Heart right ventricle (tissue), 16 donors: ENCODE measurements at regions not wholly inside any gene's neighbourhood (a gene's known extent, or its start where the extent isn't known, plus 50 kb on each side); places are given as distances from the start of the nearest gene placed in this dataset.

ENCODE experiments used
- ATAC-seq, 8 donors: fragments of 200-7000 bp; cut with Tn5 transposase; one replicate each; pipeline ENCODE4 v1.9.1; 2020; ENCODE audit warnings: mild to moderate bottlenecking in 8 of 8, moderate library complexity in 8 of 8, moderate number of reproducible peaks in 1 of 8
- DNase-seq, 2 donors: peaks; one replicate each; pipeline ENCODE4 v3.0.0-alpha.2; 2020
- H3K27ac ChIP-seq, 10 donors: fragments of 200-600 bp; sonication (generic) in 2 of 10; one replicate each; pipeline versions ENCODE4 v1.5.0 to v1.8.0; 2020 to 2022; ENCODE audit warnings: mild to moderate bottlenecking in 3 of 10
- H3K27me3 ChIP-seq, 7 donors: fragments of 200-600 bp; one replicate each; pipeline ENCODE4 v1.8.0; 2021 to 2022; ENCODE audit warnings: mild to moderate bottlenecking in 2 of 7
- H3K36me3 ChIP-seq, 9 donors: fragments of 200-600 bp; sonication (generic) in 1 of 9; one replicate each; pipeline versions ENCODE4 v1.5.0 to v1.8.0; 2020 to 2022; ENCODE audit warnings: mild to moderate bottlenecking in 2 of 9
- H3K4me1 ChIP-seq, 9 donors: fragments of 200-600 bp; sonication (generic) in 1 of 9; one replicate each; pipeline versions ENCODE4 v1.5.0 to v1.8.0; 2020 to 2022; ENCODE audit warnings: mild to moderate bottlenecking in 4 of 9
- H3K4me3 ChIP-seq, 10 donors: fragments of 200-600 bp; sonication (generic) in 2 of 10; one replicate each; pipeline versions ENCODE4 v1.5.0 to v1.8.0; 2020 to 2022; ENCODE audit warnings: mild to moderate bottlenecking in 7 of 10, moderate library complexity in 2 of 10
- H3K9me3 ChIP-seq, 11 donors: fragments of 200-600 bp in 10 of 11; sonication (generic) in 2 of 11; one replicate each; pipeline versions ENCODE4 v1.5.0 to v1.8.0; 2013 to 2022; ENCODE audit warnings: mild to moderate bottlenecking in 2 of 11, control low read depth in 1 of 11, moderate library complexity in 1 of 11
- WGBS, 2 donors: extraction: QIAGEN DNeasy Blood & Tissue Kit; methylation state at CpG; one replicate each; pipeline ENCODE4 v1.1.7; 2013; ENCODE audit warnings: inconsistent platforms in 1 of 2; 5-methylcytosine and 5-hydroxymethylcytosine counted together
- intact Hi-C, 10 donors: fragments of 100-400 bp; cut with DNase I; formaldehyde crosslinking; loops; one replicate each; pipeline versions ENCODE4 v1.11.1 to v1.14.2; 2022
- TF ChIP-seq, protein P1 (sequence below), 9 donors: fragments of 200-600 bp; sonication (generic) in 2 of 9; IDR thresholded peaks; one replicate each; pipeline versions ENCODE4 v1.5.0 to v1.8.0; 2021 to 2022; ENCODE audit warnings: antibody characterized with exemption in 9 of 9, mild to moderate bottlenecking in 5 of 9, moderate library complexity in 1 of 9
- donor health status: Arrhythmogenic right ventricular cardiomyopathy.
- donor health status: ischemic (EF 13 %, LVEDD 7.1; RV severe dilation, severe dysfunction).
- donor health status: healthy with polysubstance abuse.
- donor health status: DM: no; HTN: yes; CAD: no.
- donor health status: DM: no; HTN: no; CAD: no.
- donor health status: ischemic (EF 25% LVEDD 6.9; RV normal size, moderate dysfunction).
- donor health status: ischemic (EF 25% LVEDD 5.7; RV mildly dilated, moderate dysfunction).
- donor health status: healthy.
- donor health status: DM: yes; HTN: yes; CAD: no.
- donor health status: Ischemic cardiomyopathy.
- donor health status: ischemic (EF 35%, LVEDD 5.7; RV mildly dilated, moderate dysfunction).
- donor health status: nonischemic (EF 11% LVEDD 7.7; RV severe dilation, severe dysfunction).
- donor health status: DM: yes; HTN: yes; CAD: no.
- donor health status: PGD.
- donor health status: ischemic (EF 29% LVEDD 5.4; RV normal size, mild dysfunction).
- donor health status: nonischemic (EF 23%, LVEDD 6.1; RV moderate dilation, normal function).

DNA sequence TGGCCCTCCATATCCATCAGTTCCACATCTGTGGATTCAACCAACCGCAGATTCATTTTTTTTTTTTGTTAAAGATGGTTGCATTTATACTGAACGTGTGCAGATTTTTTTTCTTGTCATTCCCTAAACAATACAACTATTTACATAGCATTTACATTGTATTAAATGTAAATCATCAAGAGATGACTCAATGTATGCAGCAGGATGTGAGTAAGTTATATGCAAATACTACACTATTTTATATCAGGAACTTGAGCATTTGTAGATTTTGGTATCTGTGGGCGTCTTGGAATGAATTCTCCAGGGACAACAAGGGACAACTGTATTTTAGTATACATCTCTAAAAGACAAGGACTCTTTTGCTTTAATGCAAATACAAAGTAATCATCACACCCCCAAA, 299.2 kb upstream of the ZNF608 start:
- Histone ChIP-seq H3K9me3 (no peaks in the 10 kb centered on the region), H3K27ac (no peak overlapping the region), H3K4me1 (peaks cover 4 to 37% (median 30%) of the 10 kb centered on the region in 9 donors), H3K36me3 (no peaks in the 10 kb centered on the region), H3K4me3 (no peak overlapping the region), H3K27me3 (no peaks in the 10 kb centered on the region)
- intact Hi-C loops = loop anchor here in 1 of 10 donors (10.0 kb wide), 1 partner anchor 111 kb away; no protein-coding TSS in a partner anchor
- no peak for DNase-seq
- 86 to 89% methylated on average over 3 of the region's 3 CpGs for WGBS, 2 donors
- TF ChIP-seq, protein P1, sequence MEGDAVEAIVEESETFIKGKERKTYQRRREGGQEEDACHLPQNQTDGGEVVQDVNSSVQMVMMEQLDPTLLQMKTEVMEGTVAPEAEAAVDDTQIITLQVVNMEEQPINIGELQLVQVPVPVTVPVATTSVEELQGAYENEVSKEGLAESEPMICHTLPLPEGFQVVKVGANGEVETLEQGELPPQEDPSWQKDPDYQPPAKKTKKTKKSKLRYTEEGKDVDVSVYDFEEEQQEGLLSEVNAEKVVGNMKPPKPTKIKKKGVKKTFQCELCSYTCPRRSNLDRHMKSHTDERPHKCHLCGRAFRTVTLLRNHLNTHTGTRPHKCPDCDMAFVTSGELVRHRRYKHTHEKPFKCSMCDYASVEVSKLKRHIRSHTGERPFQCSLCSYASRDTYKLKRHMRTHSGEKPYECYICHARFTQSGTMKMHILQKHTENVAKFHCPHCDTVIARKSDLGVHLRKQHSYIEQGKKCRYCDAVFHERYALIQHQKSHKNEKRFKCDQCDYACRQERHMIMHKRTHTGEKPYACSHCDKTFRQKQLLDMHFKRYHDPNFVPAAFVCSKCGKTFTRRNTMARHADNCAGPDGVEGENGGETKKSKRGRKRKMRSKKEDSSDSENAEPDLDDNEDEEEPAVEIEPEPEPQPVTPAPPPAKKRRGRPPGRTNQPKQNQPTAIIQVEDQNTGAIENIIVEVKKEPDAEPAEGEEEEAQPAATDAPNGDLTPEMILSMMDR (IDR thresholded peaks at IDR 0.05) = no peak
- ATAC-seq = no peak

DNA sequence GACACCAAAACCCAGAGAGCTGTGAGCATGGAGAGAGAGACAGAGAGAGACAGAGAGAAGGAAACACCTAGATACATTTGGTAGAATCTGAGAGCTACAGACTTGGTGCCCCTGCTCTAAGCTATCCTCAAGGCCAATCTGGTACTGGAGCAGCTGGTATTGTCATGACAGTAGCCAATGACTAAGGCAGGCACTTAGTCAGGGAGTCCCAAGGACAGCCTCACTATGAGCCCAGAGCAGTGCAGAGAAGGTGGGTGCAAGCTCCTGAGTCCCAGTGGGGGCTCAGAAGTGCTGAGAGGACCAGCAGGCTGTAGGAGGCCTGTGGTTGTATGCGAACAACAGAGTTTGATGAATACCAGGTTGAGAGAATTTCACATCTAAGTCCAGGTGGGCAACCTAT, 300.4 kb upstream of the ZNF608 start:
- Histone ChIP-seq H3K4me3 (no peak overlapping the region), H3K27me3 (no peaks in the 10 kb centered on the region), H3K4me1 (peaks cover 4 to 31% (median 26%) of the 10 kb centered on the region in 9 donors), H3K36me3 (no peaks in the 10 kb centered on the region), H3K9me3 (peaks cover 0 to 4% (median 0%) of the 10 kb centered on the region in 11 donors), H3K27ac (no peak overlapping the region)
- DNase-seq (no peak), ATAC-seq (no peak)
- 95 to 100% methylated on average over 1 of the region's 1 CpG for WGBS, 2 donors
- intact Hi-C loops = loop anchor here in 1 of 10 donors (10.0 kb wide), 1 partner anchor 112 kb away; no protein-coding TSS in a partner anchor
- TF ChIP-seq, protein P1 (IDR thresholded peaks at IDR 0.05) = no peak

DNA sequence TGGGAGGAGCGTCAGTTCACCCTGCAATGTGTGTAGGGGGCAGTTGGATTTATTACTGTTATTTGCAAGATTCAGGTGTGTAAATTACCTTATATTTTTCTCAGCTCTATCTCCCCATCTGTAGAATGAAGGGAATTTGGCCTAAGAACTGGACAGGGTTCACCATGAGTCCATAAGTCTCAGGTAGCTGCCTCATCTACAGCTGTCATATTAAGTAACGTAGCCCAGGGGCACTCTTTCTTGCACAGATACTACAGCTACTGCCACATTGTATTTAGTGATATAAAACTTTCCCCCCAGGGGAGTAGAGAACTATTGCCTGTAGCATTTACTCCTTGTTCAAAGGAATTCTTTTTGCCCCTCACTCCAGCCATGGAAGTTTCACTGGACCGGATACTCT, 301.4 kb upstream of the ZNF608 start:
- no peaks in the 10 kb centered on the region for H3K27me3 ChIP-seq

DNA sequence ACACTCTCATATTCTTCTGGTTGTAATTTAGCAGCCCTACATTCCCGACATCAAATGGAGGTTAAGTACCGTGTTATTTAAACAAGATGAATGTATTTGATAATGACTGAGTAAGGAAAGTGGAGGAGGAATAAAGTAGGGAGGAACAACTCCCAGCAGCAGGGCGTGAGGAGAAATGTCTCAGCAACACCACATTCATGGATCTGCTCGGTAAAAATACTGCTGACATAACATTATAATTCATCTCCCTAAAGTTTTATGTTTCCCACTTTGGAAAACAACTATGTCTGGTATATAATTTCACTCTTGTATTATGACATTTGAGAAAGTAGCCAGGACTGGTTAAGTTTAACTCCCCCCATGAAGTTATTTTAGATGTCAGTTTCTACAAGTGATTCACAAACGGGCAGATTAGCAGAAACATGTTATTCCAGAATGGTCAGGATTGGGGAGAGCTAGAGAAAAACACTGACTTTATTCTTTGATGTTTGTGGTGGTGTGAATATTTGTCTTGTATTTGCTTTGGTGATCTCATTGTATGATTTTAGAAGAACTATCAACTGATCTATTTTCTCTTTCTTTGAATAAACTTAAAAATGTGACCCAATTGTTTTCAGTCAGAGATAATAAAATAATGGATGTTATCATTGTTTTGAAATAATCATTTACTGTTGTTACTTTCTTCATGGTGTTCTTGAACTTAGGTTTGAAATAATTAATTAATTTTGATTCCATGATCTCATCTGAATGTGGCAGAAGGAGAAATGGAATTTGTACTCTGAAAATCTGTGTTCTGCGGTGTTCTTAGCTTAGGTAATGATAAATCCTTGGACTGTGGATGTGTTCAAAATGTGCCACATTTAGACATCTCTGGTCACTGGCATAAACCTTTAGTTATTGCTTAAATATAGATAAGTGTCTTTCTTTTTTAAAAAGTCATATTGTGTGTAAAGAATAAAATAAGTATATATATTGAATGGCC, 303.6 kb upstream of the ZNF608 start:
- no peak for ATAC-seq
- no peaks in the 10 kb centered on the region for H3K36me3 ChIP-seq
- WGBS, 2 donors = 88 to 89% methylated on average over 6 of the region's 6 CpGs
- H3K27me3 ChIP-seq = no peaks in the 10 kb centered on the region
- intact Hi-C loops = loop anchor here in 1 of 10 donors (10.0 kb wide), 1 partner anchor 115 kb away; no protein-coding TSS in a partner anchor
- no peak overlapping the region for H3K27ac ChIP-seq
- H3K9me3 ChIP-seq = peaks cover 0 to 4% (median 0%) of the 10 kb centered on the region in 11 donors
- TF ChIP-seq, protein P1 (IDR thresholded peaks at IDR 0.05) = no peak
- DNase-seq = no peak
- no peaks in the 10 kb centered on the region for H3K4me1 ChIP-seq
- no peak overlapping the region for H3K4me3 ChIP-seq

More for the DNA sequence above, 301.4 kb upstream of the ZNF608 start:
- TF ChIP-seq, protein P1 (IDR thresholded peaks at IDR 0.05) = no peak
- H3K4me3 ChIP-seq = no peak overlapping the region
- WGBS, 2 donors = 98 to 99% methylated on average over 3 of the region's 3 CpGs
- DNase-seq = no peak
- H3K27ac ChIP-seq = no peak overlapping the region
- no peak for ATAC-seq
- H3K4me1 ChIP-seq = peaks cover 4 to 21% (median 18%) of the 10 kb centered on the region in 9 donors
- intact Hi-C loops = loop anchor here in 1 of 10 donors (10.0 kb wide), 1 partner anchor 113 kb away; no protein-coding TSS in a partner anchor
- no peaks in the 10 kb centered on the region for H3K36me3 ChIP-seq
- peaks cover 0 to 4% (median 0%) of the 10 kb centered on the region in 11 donors for H3K9me3 ChIP-seq
